ENCODE measurements at regions not wholly inside any gene's neighbourhood (a gene's known extent, or its start where the extent isn't known, plus 50 kb on each side); places are given as distances from the start of the nearest gene placed in this dataset.

- Histone ChIP-seq H3K4me3 (ENCODE audit: low read length) (no peak overlapping the region), H3K36me3 (ENCODE audit: insufficient read depth, low read length) (no peaks in the 10 kb centered on the region), H3K4me2 (ENCODE audit: low read length) (no peak overlapping the region), H3K9me3 (replicated peaks; ENCODE audit: low read length) (no peaks in the 10 kb centered on the region), H3K4me1 (ENCODE audit: control insufficient read depth, insufficient read depth, low read length) (peaks cover 11% of the 10 kb centered on the region), H3K9ac (ENCODE audit: low read depth, low read length) (no peak overlapping the region), H3K27me3 (ENCODE audit: control insufficient read depth, insufficient read depth, low read length) (peaks cover 34% of the 10 kb centered on the region)
These were observed 85.4 kb downstream of the FOXL3 start for GRCh38 chr7:375321-375831.

- Histone ChIP-seq H3K4me1 (ENCODE audit: control insufficient read depth, insufficient read depth, low read length) (peaks cover 11% of the 10 kb centered on the region), H3K36me3 (ENCODE audit: insufficient read depth, low read length) (no peaks in the 10 kb centered on the region), H3K9me3 (replicated peaks; ENCODE audit: low read length) (no peaks in the 10 kb centered on the region), H3K27me3 (ENCODE audit: control insufficient read depth, insufficient read depth, low read length) (peaks cover 37% of the 10 kb centered on the region), H3K9ac (ENCODE audit: low read depth, low read length) (no peak overlapping the region), H3K4me3 (ENCODE audit: low read length) (no peak overlapping the region), H3K4me2 (ENCODE audit: low read length) (no peak overlapping the region)
These were observed 85.9 kb downstream of the FOXL3 start for GRCh38 chr7:375901-376305.

GRCh38 chr7:376306-377079 is 86.5 kb downstream of the FOXL3 start:
- H3K27me3 ChIP-seq (ENCODE audit: control insufficient read depth, insufficient read depth, low read length): peaks cover 43% of the 10 kb centered on the region
- peaks cover 11% of the 10 kb centered on the region for H3K4me1 ChIP-seq (ENCODE audit: control insufficient read depth, insufficient read depth, low read length)
- H3K36me3 ChIP-seq (ENCODE audit: insufficient read depth, low read length): no peaks in the 10 kb centered on the region
- no peak overlapping the region for H3K9ac ChIP-seq (ENCODE audit: low read depth, low read length)
- H3K9me3 ChIP-seq (replicated peaks; ENCODE audit: low read length): no peaks in the 10 kb centered on the region
- H3K4me2 ChIP-seq (ENCODE audit: low read length): no peak overlapping the region
- H3K4me3 ChIP-seq (ENCODE audit: low read length): no peak overlapping the region

GRCh38 chr7:377080-378040 is 87.4 kb downstream of the FOXL3 start:
- H3K27me3 ChIP-seq (ENCODE audit: control insufficient read depth, insufficient read depth, low read length): peaks cover 51% of the 10 kb centered on the region
- H3K9ac ChIP-seq (ENCODE audit: low read depth, low read length): no peak overlapping the region
- no peaks in the 10 kb centered on the region for H3K9me3 ChIP-seq (replicated peaks; ENCODE audit: low read length)
- peaks cover 11% of the 10 kb centered on the region for H3K4me1 ChIP-seq (ENCODE audit: control insufficient read depth, insufficient read depth, low read length)
- no peak overlapping the region for H3K4me2 ChIP-seq (ENCODE audit: low read length)
- no peaks in the 10 kb centered on the region for H3K36me3 ChIP-seq (ENCODE audit: insufficient read depth, low read length)
- no peak overlapping the region for H3K4me3 ChIP-seq (ENCODE audit: low read length)

- H3K4me2 ChIP-seq (ENCODE audit: low read length): no peak overlapping the region
- no peak overlapping the region for H3K4me3 ChIP-seq (ENCODE audit: low read length)
- H3K4me1 ChIP-seq (ENCODE audit: control insufficient read depth, insufficient read depth, low read length): peaks cover 11% of the 10 kb centered on the region
- H3K9ac ChIP-seq (ENCODE audit: low read depth, low read length): no peak overlapping the region
- H3K9me3 ChIP-seq (replicated peaks; ENCODE audit: low read length): no peaks in the 10 kb centered on the region
- peaks cover 49% of the 10 kb centered on the region for H3K27me3 ChIP-seq (ENCODE audit: control insufficient read depth, insufficient read depth, low read length)
- no peaks in the 10 kb centered on the region for H3K36me3 ChIP-seq (ENCODE audit: insufficient read depth, low read length)
These were observed 88.1 kb downstream of the FOXL3 start for GRCh38 chr7:378041-378420.

GRCh38 chr7:378551-379455 is 88.8 kb downstream of the FOXL3 start:
- Histone ChIP-seq H3K9me3 (replicated peaks; ENCODE audit: low read length) (no peaks in the 10 kb centered on the region), H3K4me1 (ENCODE audit: control insufficient read depth, insufficient read depth, low read length) (peaks cover 11% of the 10 kb centered on the region), H3K36me3 (ENCODE audit: insufficient read depth, low read length) (no peaks in the 10 kb centered on the region), H3K9ac (ENCODE audit: low read depth, low read length) (no peak overlapping the region), H3K27me3 (ENCODE audit: control insufficient read depth, insufficient read depth, low read length) (peaks cover 44% of the 10 kb centered on the region), H3K4me2 (ENCODE audit: low read length) (peak overlapping the region; percentile 74), H3K4me3 (ENCODE audit: low read length) (peak overlapping the region; percentile 51)

GRCh38 chr7:379456-380138 is 89.6 kb downstream of the FOXL3 start:
- Histone ChIP-seq H3K9ac (ENCODE audit: low read depth, low read length) (no peak overlapping the region), H3K9me3 (replicated peaks; ENCODE audit: low read length) (peaks cover 3% of the 10 kb centered on the region), H3K27me3 (ENCODE audit: control insufficient read depth, insufficient read depth, low read length) (peaks cover 50% of the 10 kb centered on the region), H3K4me2 (ENCODE audit: low read length) (peak overlapping the region; percentile 74), H3K4me3 (ENCODE audit: low read length) (peak overlapping the region; percentile 51), H3K36me3 (ENCODE audit: insufficient read depth, low read length) (no peaks in the 10 kb centered on the region), H3K4me1 (ENCODE audit: control insufficient read depth, insufficient read depth, low read length) (peaks cover 11% of the 10 kb centered on the region)

- peaks cover 50% of the 10 kb centered on the region for H3K27me3 ChIP-seq (ENCODE audit: control insufficient read depth, insufficient read depth, low read length)
- peak overlapping the region; percentile 51 for H3K4me3 ChIP-seq (ENCODE audit: low read length)
- no peak overlapping the region for H3K9ac ChIP-seq (ENCODE audit: low read depth, low read length)
- peak overlapping the region; percentile 74 for H3K4me2 ChIP-seq (ENCODE audit: low read length)
- no peaks in the 10 kb centered on the region for H3K36me3 ChIP-seq (ENCODE audit: insufficient read depth, low read length)
- H3K9me3 ChIP-seq (replicated peaks; ENCODE audit: low read length): peaks cover 3% of the 10 kb centered on the region
- peaks cover 11% of the 10 kb centered on the region for H3K4me1 ChIP-seq (ENCODE audit: control insufficient read depth, insufficient read depth, low read length)
These were observed 90.1 kb downstream of the FOXL3 start for GRCh38 chr7:380139-380485.

- no peak overlapping the region for H3K4me2 ChIP-seq (ENCODE audit: low read length)
- H3K4me3 ChIP-seq (ENCODE audit: low read length): no peak overlapping the region
- no peak overlapping the region for H3K9ac ChIP-seq (ENCODE audit: low read depth, low read length)
- peaks cover 11% of the 10 kb centered on the region for H3K4me1 ChIP-seq (ENCODE audit: control insufficient read depth, insufficient read depth, low read length)
- peaks cover 53% of the 10 kb centered on the region for H3K27me3 ChIP-seq (ENCODE audit: control insufficient read depth, insufficient read depth, low read length)
- no peaks in the 10 kb centered on the region for H3K36me3 ChIP-seq (ENCODE audit: insufficient read depth, low read length)
- peaks cover 3% of the 10 kb centered on the region for H3K9me3 ChIP-seq (replicated peaks; ENCODE audit: low read length)
These were observed 90.8 kb downstream of the FOXL3 start for GRCh38 chr7:380711-381210.

GRCh38 chr7:381211-382042 is 91.5 kb downstream of the FOXL3 start:
- H3K9me3 ChIP-seq (replicated peaks; ENCODE audit: low read length): peaks cover 3% of the 10 kb centered on the region
- H3K27me3 ChIP-seq (ENCODE audit: control insufficient read depth, insufficient read depth, low read length): peaks cover 51% of the 10 kb centered on the region
- H3K4me3 ChIP-seq (ENCODE audit: low read length): no peak overlapping the region
- no peak overlapping the region for H3K4me2 ChIP-seq (ENCODE audit: low read length)
- H3K4me1 ChIP-seq (ENCODE audit: control insufficient read depth, insufficient read depth, low read length): peaks cover 11% of the 10 kb centered on the region
- H3K36me3 ChIP-seq (ENCODE audit: insufficient read depth, low read length): no peaks in the 10 kb centered on the region
- no peak overlapping the region for H3K9ac ChIP-seq (ENCODE audit: low read depth, low read length)

All from skeletal muscle satellite cell (primary cell).